SW 1271 (cell line): ENCODE measurements at regions not wholly inside any gene's neighbourhood (a gene's known extent, or its start where the extent isn't known, plus 50 kb on each side); places are given as distances from the start of the nearest gene placed in this dataset.
A peak's percentile ranks its signal among the peaks of the same experiment; 100 is the strongest.
"Not testable (repeated sequence)": the region's sequence is repeated elsewhere in the genome, so short reads cannot be mapped to it uniquely, and the experiment has no call there.

Experiments
- DNase-seq, 2 experiments: peaks; one replicate each; lab custom pipeline; 2025; lab: John Stamatoyannopoulos, UW

- DNase-seq: no peak
Measured at GRCh38 chr12:68478516-68479260, 132.0 kb upstream of the RAP1B start.

DNA sequence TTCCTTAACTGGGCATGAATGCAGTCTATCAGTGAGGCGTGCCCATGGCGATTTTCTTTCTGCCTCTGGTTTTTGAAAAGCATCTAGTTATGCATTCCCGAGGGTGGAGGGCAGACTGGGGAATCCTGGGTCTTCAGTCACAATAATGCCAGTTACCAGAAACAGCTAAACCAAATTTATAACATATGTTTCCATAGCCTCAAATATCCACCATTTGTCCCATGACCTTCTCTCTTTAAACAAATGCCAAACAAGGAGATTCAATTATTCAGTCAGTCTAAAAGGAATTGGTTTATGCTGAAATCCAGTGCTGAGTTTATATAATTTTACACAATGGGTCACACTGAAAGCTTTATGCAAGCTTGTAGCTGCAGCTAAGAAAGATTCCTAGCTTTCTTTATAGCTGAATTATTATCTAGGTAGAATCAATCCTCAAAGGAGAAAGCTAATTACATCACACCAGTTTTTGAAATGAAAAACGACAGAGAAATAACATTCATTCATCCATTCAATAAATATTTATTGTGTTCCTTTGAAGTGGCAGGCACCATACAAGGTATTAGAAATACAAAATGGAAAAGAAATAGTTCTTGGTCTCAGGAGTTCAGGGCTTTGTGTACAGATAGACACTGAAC is 131.3 kb upstream of the RAP1B start:
- DNase-seq: no peak

DNA sequence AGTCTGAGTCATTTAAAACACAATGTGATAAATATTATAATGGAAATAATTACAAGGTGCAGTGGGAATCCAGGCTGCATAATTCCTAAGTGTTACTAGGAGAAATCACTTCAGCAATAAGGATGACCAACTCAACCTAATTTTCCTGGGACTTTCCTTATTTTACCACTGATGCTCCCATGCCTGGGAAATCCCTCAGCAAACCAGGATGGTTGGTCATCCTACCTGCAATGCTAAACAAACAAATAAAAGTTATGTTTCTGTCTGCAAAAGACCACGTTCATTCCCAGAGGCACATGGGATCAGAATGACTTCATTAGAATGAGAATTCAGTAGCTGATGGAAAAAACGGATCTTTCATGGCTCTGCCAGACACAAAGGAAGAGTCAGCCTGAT is 130.8 kb upstream of the RAP1B start:
- no peak for DNase-seq

DNA sequence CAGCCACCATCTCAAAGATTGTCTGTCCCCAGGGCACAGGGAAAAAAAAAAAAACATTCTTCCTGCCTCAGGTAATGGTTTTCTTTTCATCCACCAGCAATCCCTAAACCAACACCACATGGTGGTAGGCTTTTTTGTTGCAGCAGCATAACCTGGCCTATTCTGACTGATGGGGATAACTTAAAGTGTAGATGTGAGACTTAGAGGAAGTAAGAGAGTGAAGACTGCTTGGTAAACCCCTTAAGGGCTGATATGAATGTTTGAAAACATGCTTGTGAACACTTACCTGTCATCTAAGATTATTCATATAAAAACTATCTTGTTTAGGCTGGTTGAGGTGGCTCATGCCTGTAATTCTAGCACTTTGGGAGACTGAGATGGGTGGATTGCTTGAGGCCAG is 130.2 kb upstream of the RAP1B start:
- no peak for DNase-seq

GRCh38 chr12:68481181-68481941 is 129.3 kb upstream of the RAP1B start:
- no peak for DNase-seq

DNA sequence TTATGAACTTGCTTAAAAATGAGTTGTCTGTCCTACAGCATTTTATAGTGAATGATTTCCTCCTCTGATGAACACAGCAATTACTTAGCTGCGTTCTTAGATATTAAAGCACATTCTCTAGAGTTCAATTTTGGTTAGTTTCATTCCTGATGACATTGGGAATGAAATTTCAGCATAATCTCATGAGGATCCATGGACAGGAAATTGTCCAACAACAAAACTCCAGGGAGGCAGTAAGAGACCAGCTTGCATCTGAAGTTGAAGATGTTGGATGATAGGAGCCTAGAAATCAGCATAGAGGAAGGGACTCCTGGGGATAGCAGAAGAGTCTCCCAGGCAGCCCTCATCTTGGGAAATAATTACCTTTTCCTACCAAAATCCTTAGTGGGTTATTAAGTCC is 128.7 kb upstream of the RAP1B start:
- DNase-seq: no peak

DNA sequence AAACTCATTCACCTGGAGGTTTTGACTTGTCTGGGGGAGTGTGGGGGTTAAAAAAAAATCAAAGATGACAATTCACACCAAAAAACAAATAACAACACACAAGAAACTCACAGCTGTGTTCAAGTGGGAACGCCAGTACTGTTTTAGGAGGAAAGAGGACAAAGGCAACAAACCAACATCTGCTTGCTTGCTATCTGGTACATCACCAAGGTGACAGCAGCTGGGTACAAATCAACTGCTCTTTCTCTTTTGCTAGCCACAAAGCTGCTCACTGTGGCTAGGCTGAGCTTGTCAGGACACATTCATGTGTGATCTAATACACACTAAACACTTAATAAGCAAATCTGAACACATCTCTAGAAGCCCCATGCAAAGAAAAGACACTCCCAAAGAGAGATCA is 128.0 kb upstream of the RAP1B start:
- DNase-seq: no peak

- DNase-seq: no peak
Measured at GRCh38 chr12:68483592-68484383, 126.9 kb upstream of the RAP1B start.

DNA sequence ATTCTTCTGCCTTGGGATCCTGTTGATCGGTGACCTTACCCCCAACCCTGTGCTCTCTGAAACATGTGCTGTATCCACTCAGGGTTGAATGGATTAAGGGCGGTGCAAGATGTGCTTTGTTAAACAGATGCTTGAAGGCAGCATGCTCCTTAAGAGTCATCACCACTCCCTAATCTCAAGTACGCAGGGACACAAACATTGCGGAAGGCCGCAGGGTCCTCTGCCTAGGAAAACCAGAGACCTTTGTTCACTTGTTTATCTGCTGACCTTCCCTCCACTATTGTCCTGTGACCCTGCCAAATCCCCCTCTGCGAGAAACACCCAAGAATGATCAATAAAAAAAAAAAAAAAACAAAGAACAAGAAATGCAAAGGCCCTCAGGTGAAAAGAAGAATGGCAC is 126.1 kb upstream of the RAP1B start:
- not testable (repeated sequence) for DNase-seq

DNA sequence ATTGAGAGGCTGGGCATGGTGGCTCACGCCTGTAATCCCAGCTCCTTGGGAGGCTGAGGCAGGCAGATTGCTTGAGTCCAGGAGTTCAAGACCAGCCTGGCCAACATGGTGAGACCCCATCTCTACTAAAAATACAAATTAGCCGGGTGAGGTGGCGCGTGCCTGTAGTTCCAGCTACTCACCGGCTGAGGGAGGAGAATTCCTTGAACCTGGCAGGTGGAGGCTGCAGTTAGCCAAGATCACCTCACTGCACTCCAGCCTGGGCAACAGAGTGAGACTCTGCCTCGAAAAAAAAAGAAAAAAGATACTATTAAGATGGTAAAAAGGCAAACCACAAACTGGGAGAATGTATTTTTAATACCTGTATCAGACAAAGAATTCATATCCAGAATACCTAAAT is 124.2 kb upstream of the RAP1B start:
- not testable (repeated sequence) for DNase-seq

DNA sequence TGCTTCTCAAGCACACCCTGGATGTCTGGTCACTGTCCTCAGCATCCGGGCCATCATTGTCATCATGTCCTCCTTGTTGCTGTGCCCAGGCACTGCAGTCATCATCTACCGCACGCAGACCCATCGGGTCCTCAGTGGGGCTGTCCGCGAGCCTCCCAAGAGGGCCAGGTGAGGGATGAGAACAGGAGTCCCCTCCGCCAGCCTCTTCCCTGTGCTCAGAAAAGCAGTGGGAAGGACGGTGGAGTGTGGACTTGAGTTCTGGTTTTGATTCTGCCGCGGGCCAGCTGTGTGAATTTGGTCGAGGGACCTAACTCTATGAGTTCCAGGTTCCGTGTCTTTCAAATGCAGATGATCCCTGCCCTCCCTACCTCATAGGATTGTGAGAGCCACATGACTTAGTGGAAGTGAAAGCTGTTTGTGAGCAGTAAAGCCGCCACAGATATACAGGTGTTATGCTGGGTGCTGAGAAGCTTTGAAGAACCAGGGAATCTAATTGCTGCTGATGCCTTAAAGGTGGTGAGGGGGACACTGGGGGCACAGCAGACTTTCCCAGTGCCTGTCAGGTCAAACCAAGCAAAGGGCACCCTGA is 122.9 kb upstream of the RAP1B start:
- DNase-seq: no peak

DNA sequence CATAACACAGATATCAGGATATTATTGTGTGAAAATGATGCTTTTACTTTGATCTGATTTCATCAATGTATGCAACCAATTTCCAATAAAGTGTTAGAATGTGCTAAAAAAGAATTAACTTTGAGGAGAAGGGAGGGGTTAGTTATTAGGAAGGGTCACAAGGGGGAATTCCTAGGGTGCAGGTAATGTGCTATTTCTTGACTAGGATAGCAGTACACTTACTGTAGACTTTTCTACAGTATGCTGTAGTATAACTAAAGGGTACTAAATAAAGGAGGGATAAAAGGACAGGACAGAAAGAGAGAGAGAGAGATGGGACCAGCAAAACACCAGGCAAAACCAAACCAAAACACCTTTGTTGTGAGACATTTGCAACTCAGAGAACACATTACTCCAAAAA is 121.4 kb upstream of the RAP1B start:
- DNase-seq: no peak

DNA sequence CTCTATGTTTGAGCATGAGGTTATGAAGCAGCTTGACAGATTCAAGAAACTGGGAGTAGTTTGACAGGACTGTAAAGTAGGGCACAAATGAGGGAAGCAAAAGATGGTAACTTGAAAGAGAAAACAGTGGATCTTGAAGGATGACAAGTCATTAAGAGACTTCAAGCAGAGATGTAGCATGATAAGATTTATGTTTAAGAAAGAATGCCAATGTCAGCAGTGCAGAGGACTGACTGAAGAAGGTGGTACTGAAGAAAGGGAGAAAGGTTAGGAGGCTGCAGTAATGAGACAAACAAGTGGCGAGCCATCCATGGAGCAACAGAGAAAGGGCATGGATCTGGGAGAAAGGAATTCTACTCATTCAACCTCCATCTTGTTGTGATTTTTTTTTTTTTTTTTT is 120.2 kb upstream of the RAP1B start:
- DNase-seq: no peak

DNA sequence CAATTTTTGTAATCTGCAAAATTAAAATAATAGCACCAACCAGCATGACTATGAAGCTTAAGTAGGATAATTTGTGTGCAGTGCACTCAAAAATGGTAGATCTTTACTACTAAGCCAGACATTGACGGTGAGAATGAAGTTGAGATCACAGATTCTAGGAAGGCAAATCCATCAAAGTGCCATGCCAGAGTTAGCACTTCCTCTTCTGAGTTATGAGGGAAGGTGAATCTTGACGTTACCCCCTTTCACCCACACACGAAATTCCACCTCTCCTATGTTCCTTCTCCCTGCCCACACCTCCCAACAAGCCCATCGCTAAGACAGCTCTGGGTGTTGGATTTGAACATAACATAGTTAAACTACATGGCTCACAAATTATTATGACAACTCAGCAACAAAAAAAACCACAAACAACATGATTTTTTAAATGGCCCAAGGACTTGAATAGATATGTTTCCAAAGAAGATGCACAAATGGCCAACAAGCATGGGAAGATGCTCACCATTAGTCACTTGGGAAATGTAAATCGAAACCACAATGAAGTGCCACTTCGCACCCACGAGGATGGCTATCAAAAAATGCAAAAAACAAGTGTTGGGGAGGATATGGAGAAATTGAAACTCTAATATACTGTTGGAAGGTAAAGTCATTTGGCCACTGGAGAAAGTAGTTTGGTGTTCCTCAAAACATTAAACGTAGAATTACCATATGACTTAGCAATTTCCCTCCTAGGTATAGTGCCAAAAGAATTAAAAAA is 119.3 kb upstream of the RAP1B start:
- no peak for DNase-seq

DNA sequence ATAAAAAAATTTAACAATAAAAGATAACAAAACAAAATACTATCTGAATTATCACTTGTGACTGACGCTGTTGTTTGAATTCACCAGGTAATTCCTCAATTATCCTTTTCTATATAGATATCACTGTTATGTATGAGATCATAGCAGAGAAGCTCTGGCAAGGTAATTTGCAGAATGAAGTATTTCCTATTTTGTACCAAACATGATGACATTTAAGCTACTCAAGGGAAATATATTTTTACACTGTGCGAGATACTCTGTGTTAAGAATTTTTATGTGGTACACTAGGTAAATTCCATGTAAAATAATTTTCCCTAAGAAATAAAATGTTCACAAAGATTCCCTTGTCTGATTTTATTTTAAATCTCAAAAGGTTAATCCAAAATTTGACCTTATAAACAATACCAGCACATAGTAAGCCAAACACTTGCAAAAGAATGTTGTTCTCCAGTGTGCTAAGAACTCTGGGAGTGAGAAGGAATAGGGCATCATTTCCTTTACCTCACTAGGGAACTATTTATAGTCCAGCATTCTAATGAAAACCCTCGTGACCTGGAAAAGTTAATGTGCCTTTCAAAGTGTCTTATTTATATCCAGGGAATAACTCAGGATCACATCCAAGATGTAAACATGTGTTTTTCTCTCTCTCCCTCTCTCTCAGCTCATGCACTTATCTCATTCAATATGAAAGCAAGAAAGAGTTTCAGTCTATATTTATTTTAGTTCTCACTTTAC is 115.2 kb upstream of the RAP1B start:
- no peak for DNase-seq

GRCh38 chr12:68497107-68497506 is 113.6 kb upstream of the RAP1B start:
- DNase-seq: no peak

DNA sequence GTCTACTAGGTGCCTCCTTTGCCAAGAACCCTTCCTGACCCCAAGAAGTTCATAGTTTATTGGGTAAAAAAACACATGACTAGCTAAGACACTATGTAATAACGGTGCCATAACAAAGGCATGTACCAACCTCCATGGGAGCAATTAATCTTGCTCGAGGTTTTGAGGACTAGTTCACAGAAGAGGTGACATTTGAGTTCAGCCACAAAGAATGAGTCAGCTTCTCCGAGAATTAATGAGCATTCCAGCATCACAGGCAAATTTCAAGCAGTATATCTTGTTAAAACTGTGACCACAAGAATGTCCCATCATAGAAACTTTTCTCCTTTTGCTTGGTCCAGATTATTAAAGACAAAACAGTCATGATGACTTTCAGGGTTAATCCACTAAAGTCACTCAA is 113.0 kb upstream of the RAP1B start:
- DNase-seq: peak; percentile 9 to 34

DNA sequence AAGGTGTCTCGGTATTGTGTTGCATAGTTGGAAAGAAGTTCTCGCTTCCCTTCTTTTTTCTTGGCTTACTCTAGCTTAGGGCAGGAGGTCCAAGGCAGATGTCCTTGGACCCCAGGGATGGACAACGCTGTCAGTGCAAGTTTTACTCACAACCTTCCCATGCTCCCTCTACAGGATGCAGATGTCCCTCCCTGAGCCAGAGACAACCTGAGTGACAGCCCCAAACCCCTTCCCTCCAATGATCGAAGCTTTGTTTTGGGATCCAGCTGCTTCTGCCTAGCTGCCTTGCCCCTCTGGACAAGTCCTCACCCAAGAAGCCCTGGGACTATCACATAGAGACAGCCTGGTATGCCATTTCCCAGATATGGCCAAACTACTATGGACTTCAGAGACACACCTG is 112.0 kb upstream of the RAP1B start:
- DNase-seq: no peak

GRCh38 chr12:68499616-68500015 is 111.1 kb upstream of the RAP1B start:
- no peak for DNase-seq

DNA sequence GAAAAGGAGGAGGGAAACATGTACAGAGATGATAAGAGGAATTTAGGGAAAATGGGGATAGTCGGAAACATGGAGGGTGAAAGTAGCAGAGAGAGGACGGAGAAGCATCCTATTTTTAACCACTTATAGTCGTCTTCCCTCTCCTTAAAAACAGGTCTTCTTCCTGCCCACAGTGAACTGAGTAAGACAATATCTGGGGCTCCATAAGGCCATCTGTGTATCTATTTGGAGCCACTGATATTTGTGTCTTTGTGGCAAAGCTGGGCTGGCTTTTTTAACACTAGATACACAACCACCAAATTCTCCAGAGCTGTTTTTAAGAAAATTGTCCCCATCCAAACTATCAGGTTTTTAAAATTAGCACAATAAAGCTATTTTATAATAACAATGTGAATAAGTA is 109.5 kb upstream of the RAP1B start:
- DNase-seq: no peak

GRCh38 chr12:68505970-68506369 is 104.7 kb upstream of the RAP1B start:
- DNase-seq: no peak
